HepG2 (cell line): ENCODE measurements at regions not wholly inside any gene's neighbourhood (a gene's known extent, or its start where the extent isn't known, plus 50 kb on each side); places are given as distances from the start of the nearest gene placed in this dataset.

Experiments used
- FOXK1 ChIP-seq: sonication (generic); formaldehyde crosslinking; IDR thresholded peaks from 2 replicates; pipeline ENCODE4 v1.4.0; 2020; ENCODE audit warnings: low read depth, missing genetic modification reagents, borderline replicate concordance
- MYC ChIP-seq: sonication (generic); formaldehyde crosslinking; IDR thresholded peaks from 2 replicates; pipeline ENCODE4 v1.9.0; 2021; ENCODE audit warnings: missing genetic modification reagents, borderline replicate concordance
- ZNF3 ChIP-seq: IDR thresholded peaks from 2 replicates; pipeline ENCODE4 v1.7.0; 2017; ENCODE audit warnings: inconsistent platforms
- ZNF432 ChIP-seq: sonication (generic); formaldehyde crosslinking; IDR thresholded peaks from 2 replicates; pipeline ENCODE4 v1.5.0; 2020; ENCODE audit warnings: missing genetic modification reagents, mild to moderate bottlenecking, borderline replicate concordance
- TF ChIP-seq, protein P1 (sequence below): sonication (generic); formaldehyde crosslinking; IDR thresholded peaks from 2 replicates; pipeline ENCODE4 v1.4.0; 2020; ENCODE audit warnings: mild to moderate bottlenecking, missing genetic modification reagents
- TF ChIP-seq, protein P2 (sequence below): sonication (generic); formaldehyde crosslinking; IDR thresholded peaks from 2 replicates; pipeline ENCODE4 v1.4.0; 2020; ENCODE audit warnings: low read depth, mild to moderate bottlenecking, missing genetic modification reagents
- TF ChIP-seq, protein P3 (sequence below): fragments of 450-650 bp; IDR thresholded peaks from 2 replicates; pipeline ENCODE4 v1.6.1; 2016

DNA sequence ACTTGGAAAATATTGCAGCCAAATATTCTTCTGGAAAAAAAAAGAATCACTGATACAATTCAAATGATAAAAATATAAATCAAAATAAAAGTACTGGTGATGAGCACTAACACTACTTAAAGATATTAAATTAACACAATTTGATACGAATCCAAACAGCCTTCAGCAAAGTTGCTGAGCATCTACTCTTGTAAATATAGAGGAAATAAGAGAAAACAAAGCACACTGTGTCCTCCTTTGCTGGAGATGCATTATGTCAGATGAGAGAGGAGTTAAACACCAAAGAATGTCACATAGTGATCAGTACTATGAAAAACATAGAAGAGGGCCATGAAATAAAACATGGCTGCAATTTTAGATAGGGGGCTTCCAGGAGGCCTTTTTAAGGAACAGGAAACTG is 177.4 kb upstream of the RNPC3 start (continued):
- TF ChIP-seq, protein P1, sequence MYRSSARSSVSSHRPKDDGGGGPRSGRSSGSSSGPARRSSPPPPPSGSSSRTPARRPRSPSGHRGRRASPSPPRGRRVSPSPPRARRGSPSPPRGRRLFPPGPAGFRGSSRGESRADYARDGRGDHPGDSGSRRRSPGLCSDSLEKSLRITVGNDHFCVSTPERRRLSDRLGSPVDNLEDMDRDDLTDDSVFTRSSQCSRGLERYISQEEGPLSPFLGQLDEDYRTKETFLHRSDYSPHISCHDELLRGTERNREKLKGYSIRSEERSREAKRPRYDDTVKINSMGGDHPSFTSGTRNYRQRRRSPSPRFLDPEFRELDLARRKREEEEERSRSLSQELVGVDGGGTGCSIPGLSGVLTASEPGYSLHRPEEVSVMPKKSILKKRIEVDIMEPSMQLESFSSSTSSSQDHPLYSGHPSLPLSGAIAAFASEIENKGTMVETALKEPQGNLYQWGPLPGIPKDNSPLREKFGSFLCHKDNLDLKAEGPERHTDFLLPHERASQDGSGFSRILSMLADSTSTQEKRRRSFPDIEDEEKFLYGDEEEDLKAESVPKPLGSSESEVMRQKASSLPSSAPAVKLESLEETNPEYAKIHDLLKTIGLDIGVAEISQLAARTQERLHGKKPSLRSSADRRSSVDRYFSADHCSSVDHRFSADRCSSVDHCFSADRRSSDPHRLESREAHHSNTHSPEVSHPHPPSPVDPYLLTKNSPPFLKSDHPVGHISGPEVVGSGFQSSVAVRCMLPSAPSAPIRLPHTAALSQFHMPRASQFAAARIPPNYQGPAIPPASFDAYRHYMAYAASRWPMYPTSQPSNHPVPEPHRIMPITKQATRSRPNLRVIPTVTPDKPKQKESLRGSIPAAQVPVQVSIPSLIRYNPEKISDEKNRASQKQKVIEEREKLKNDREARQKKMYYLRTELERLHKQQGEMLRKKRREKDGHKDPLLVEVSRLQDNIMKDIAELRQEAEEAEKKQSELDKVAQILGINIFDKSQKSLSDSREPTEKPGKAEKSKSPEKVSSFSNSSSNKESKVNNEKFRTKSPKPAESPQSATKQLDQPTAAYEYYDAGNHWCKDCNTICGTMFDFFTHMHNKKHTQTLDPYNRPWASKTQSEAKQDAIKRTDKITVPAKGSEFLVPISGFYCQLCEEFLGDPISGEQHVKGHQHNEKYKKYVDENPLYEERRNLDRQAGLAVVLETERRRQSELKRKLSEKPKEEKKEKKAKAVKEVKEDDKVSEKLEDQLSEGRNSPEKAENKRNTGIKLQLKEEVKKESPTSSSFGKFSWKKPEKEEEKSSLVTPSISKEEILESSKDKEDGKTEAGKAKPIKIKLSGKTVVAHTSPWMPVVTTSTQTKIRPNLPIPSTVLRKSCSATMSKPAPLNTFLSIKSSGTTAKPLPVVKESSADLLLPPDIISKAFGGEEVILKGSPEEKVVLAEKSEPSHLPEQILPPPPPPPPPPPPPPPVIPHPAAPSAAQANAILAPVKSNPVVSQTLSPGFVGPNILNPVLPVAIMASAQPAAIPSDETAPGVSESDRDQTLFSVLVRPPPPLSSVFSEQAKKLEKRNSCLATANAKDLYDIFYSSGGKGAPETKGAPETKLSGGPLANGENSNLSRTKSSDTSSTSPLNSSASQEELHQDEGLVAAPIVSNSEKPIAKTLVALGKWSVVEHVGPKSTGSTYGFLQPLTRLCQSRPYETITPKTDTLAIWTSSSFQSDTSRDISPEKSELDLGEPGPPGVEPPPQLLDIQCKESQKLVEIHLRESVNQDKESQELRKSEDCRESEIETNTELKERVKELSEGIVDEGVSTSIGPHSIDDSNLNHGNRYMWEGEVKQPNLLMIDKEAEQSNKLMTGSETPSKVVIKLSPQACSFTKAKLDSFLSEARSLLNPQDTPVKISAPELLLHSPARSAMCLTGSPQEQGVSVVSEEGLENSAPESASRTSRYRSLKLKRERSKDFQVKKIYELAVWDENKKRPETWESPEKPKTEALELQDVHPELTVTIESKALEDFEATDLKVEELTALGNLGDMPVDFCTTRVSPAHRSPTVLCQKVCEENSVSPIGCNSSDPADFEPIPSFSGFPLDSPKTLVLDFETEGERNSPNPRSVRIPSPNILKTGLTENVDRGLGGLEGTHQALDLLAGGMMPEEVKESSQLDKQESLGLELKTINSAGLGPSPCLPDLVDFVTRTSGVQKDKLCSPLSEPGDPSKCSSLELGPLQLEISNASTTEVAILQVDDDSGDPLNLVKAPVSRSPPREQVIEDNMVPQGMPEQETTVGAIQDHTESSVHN (CRISPR knock-in tag), result no peak
- TF ChIP-seq, protein P2, sequence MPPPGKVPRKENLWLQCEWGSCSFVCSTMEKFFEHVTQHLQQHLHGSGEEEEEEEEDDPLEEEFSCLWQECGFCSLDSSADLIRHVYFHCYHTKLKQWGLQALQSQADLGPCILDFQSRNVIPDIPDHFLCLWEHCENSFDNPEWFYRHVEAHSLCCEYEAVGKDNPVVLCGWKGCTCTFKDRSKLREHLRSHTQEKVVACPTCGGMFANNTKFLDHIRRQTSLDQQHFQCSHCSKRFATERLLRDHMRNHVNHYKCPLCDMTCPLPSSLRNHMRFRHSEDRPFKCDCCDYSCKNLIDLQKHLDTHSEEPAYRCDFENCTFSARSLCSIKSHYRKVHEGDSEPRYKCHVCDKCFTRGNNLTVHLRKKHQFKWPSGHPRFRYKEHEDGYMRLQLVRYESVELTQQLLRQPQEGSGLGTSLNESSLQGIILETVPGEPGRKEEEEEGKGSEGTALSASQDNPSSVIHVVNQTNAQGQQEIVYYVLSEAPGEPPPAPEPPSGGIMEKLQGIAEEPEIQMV, result no peak
- TF ChIP-seq ZNF432 (no peak), ZNF3 (CRISPR knock-in tag) (no peak), FOXK1 (CRISPR knock-in tag) (no peak), MYC (CRISPR knock-in tag) (no peak)
- TF ChIP-seq, protein P3, sequence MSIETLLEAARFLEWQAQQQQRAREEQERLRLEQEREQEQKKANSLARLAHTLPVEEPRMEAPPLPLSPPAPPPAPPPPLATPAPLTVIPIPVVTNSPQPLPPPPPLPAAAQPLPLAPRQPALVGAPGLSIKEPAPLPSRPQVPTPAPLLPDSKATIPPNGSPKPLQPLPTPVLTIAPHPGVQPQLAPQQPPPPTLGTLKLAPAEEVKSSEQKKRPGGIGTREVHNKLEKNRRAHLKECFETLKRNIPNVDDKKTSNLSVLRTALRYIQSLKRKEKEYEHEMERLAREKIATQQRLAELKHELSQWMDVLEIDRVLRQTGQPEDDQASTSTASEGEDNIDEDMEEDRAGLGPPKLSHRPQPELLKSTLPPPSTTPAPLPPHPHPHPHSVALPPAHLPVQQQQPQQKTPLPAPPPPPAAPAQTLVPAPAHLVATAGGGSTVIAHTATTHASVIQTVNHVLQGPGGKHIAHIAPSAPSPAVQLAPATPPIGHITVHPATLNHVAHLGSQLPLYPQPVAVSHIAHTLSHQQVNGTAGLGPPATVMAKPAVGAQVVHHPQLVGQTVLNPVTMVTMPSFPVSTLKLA, result no peak
